ENCODE measurements at regions not wholly inside any gene's neighbourhood (a gene's known extent, or its start where the extent isn't known, plus 50 kb on each side); places are given as distances from the start of the nearest gene placed in this dataset.

- in situ Hi-C loops (cut with HindIII; ENCODE audit: low pct_ligation_motif_present, low sequenced_read_pairs): no loop called here
Measured at GRCh38 chr10:31124852-31125251, 93.2 kb upstream of the ZNF438 start.

GRCh38 chr10:31125789-31126188 lies 94.1 kb upstream of the ZNF438 start:
- H3K4me3 ChIP-seq (ENCODE audit: low read depth, low read length): no peak overlapping the region
- no peak for DNase-seq
- TF ChIP-seq CTCF (IDR thresholded peaks at IDR 0.05; ENCODE audit: low read depth, low read length, missing control alignments): no peak
- H3K27me3 ChIP-seq (replicated peaks): no peaks in the 10 kb centered on the region
- in situ Hi-C loops (cut with HindIII; ENCODE audit: low pct_ligation_motif_present, low sequenced_read_pairs): no loop called here
- no peak overlapping the region for H3K27ac ChIP-seq
- H3K36me3 ChIP-seq (replicated peaks): no peaks in the 10 kb centered on the region

More at GRCh38 chr10:31124852-31125251, 93.2 kb upstream of the ZNF438 start:
- TF ChIP-seq CTCF (IDR thresholded peaks at IDR 0.05; ENCODE audit: low read depth, low read length, missing control alignments): no peak
- Histone ChIP-seq H3K27me3 (replicated peaks) (no peaks in the 10 kb centered on the region), H3K27ac (no peak overlapping the region), H3K4me3 (ENCODE audit: low read depth, low read length) (no peak overlapping the region), H3K36me3 (replicated peaks) (no peaks in the 10 kb centered on the region)
- no peak for DNase-seq

- Histone ChIP-seq H3K4me3 (ENCODE audit: low read depth, low read length) (no peak overlapping the region), H3K27ac (no peak overlapping the region), H3K36me3 (replicated peaks) (no peaks in the 10 kb centered on the region), H3K27me3 (replicated peaks) (no peaks in the 10 kb centered on the region)
- no peak for DNase-seq
- in situ Hi-C loops (cut with HindIII; ENCODE audit: low pct_ligation_motif_present, low sequenced_read_pairs): no loop called here
- TF ChIP-seq CTCF (IDR thresholded peaks at IDR 0.05; ENCODE audit: low read depth, low read length, missing control alignments): no peak
Measured at GRCh38 chr10:31126593-31126992, 94.9 kb upstream of the ZNF438 start.

- Histone ChIP-seq H3K36me3 (replicated peaks) (no peaks in the 10 kb centered on the region), H3K27ac (no peak overlapping the region), H3K4me3 (ENCODE audit: low read depth, low read length) (no peak overlapping the region), H3K27me3 (replicated peaks) (no peaks in the 10 kb centered on the region)
- no peak for DNase-seq
- no peak for TF ChIP-seq CTCF (IDR thresholded peaks at IDR 0.05; ENCODE audit: low read depth, low read length, missing control alignments)
- in situ Hi-C loops (cut with HindIII; ENCODE audit: low pct_ligation_motif_present, low sequenced_read_pairs): no loop called here
Measured at GRCh38 chr10:31128536-31128935, 96.9 kb upstream of the ZNF438 start.

- Histone ChIP-seq H3K4me3 (ENCODE audit: low read depth, low read length) (no peak overlapping the region), H3K27ac (no peak overlapping the region), H3K36me3 (replicated peaks) (no peaks in the 10 kb centered on the region), H3K27me3 (replicated peaks) (no peaks in the 10 kb centered on the region)
- in situ Hi-C loops (cut with HindIII; ENCODE audit: low pct_ligation_motif_present, low sequenced_read_pairs): no loop called here
- no peak for TF ChIP-seq CTCF (IDR thresholded peaks at IDR 0.05; ENCODE audit: low read depth, low read length, missing control alignments)
- DNase-seq: peak; percentile 75
Measured at GRCh38 chr10:31129271-31129670, 97.6 kb upstream of the ZNF438 start.

- no peaks in the 10 kb centered on the region for H3K27me3 ChIP-seq (replicated peaks)
- in situ Hi-C loops (cut with HindIII; ENCODE audit: low pct_ligation_motif_present, low sequenced_read_pairs): no loop called here
- H3K4me3 ChIP-seq (ENCODE audit: low read depth, low read length): no peak overlapping the region
- TF ChIP-seq CTCF (IDR thresholded peaks at IDR 0.05; ENCODE audit: low read depth, low read length, missing control alignments): no peak
- DNase-seq: no peak
- no peaks in the 10 kb centered on the region for H3K36me3 ChIP-seq (replicated peaks)
- no peak overlapping the region for H3K27ac ChIP-seq
Measured at GRCh38 chr10:31129880-31130405, 98.3 kb upstream of the ZNF438 start.
